A673 (cell line): ENCODE measurements at regions not wholly inside any gene's neighbourhood (a gene's known extent, or its start where the extent isn't known, plus 50 kb on each side); places are given as distances from the start of the nearest gene placed in this dataset.

Experiments used
- BruUV-seq: library from RNA; stranded (reverse); fragments of 400-500 nt; replicated peaks from 2 replicates; lab custom pipeline; 2021; lab: Mats Ljungman, UMichigan
- CTCF ChIA-PET: fragments of 300-600 bp; sonication (Branson Sonifier 250); formaldehyde crosslinking; loops from one replicate; lab custom pipeline; 2022; ENCODE audit warnings: antibody characterized with exemption; lab: Charles Lee
- POLR2A ChIA-PET: fragments of 300-600 bp; sonication (Branson Sonifier 250); formaldehyde crosslinking; loops from one replicate; lab custom pipeline; 2022; ENCODE audit warnings: antibody characterized with exemption; ENCODE audit not compliant: low non-redundant PET; lab: Charles Lee
- DNase-seq: peaks from one replicate; pipeline ENCODE4 v3.0.0-alpha.2; 2015; ENCODE audit warnings: low spot score
- H3K27ac ChIP-seq: fragments of 200-600 bp; sonication (generic); 2 replicates; pipeline ENCODE4 v1.5.1; 2016; ENCODE audit warnings: mixed run types, low read depth, mild to moderate bottlenecking, mixed read lengths, antibody characterized with exemption, low read length; ENCODE audit not compliant: poor library complexity, severe bottlenecking
- H3K27me3 ChIP-seq: fragments of 200-600 bp; sonication (generic); replicated peaks from 2 replicates; pipeline ENCODE4 v1.6.1; 2017; ENCODE audit warnings: mixed run types, low read depth, mild to moderate bottlenecking, mixed read lengths, antibody characterized with exemption, low read length; ENCODE audit not compliant: insufficient read depth, poor library complexity
- H3K36me3 ChIP-seq: fragments of 200-600 bp; sonication (generic); 2 replicates; pipeline ENCODE4 v1.6.1; 2016; ENCODE audit warnings: mixed run types, mild to moderate bottlenecking, mixed read lengths, antibody characterized with exemption, low read length; ENCODE audit not compliant: insufficient read depth, poor library complexity, severe bottlenecking
- H3K4me1 ChIP-seq: fragments of 200-600 bp; sonication (generic); 2 replicates; pipeline ENCODE4 v1.6.1; 2017; ENCODE audit warnings: mixed run types, mild to moderate bottlenecking, mixed read lengths, antibody characterized with exemption, low read length; ENCODE audit not compliant: insufficient read depth, poor library complexity, severe bottlenecking
- H3K4me3 ChIP-seq: fragments of 200-600 bp; sonication (generic); 2 replicates; pipeline ENCODE4 v1.5.1; 2016; ENCODE audit warnings: low read depth, mixed run types, mild to moderate bottlenecking, mixed read lengths, low read length; ENCODE audit not compliant: poor library complexity, severe bottlenecking
- H3K9me3 ChIP-seq: fragments of 200-600 bp; sonication (generic); 2 replicates; pipeline ENCODE4 v1.6.1; 2016; ENCODE audit warnings: mixed run types, low read depth, mild to moderate bottlenecking, mixed read lengths, antibody characterized with exemption, low read length; ENCODE audit not compliant: poor library complexity, severe bottlenecking
- EZH2 ChIP-seq: fragments of 200-600 bp; sonication (generic); IDR thresholded peaks from 2 replicates; pipeline ENCODE4 v1.6.1; 2017; ENCODE audit warnings: borderline replicate concordance, low read depth, mild to moderate bottlenecking, mixed read lengths, antibody characterized with exemption, low read length; ENCODE audit not compliant: poor library complexity, severe bottlenecking
- intact Hi-C: fragments of 100-400 bp; cut with micrococcal nuclease; formaldehyde crosslinking; loops from one replicate; pipeline ENCODE4 v1.10.0; 2022; ENCODE audit not compliant: unreplicated experiment
- TF ChIP-seq, protein P1 (sequence below): fragments of 300-800, 200-600 bp; sonication (generic); conservative IDR thresholded peaks from 2 replicates; pipeline ENCODE4 v1.5.1; 2017; ENCODE audit warnings: low read depth, mild to moderate bottlenecking, antibody characterized with exemption, low read length, moderate library complexity, mixed read lengths

- BruUV-seq, result no TSS peak
- POLR2A ChIA-PET, result no interaction called here
These were observed 2190.4 kb downstream of the MAT2B start for GRCh38 chr5:165695796-165696195.

DNA sequence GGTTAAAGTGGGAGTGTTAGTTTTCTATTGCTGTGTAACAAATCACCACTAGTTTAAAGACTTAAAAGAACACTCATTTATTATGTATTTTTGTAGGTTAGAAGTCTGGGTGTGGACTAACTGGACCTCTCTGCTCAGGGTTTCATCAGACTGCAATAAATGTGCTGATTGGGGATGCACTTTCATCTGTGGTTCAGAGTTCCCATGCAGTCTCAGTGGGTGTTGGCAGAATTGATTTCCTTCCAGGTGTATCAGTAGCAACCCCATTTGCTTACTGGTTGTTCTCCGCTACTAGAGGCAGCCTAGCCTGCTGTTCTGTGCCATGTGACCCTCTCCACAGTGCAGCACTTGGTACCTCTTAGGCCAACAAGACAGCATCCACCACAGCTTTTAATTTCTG lies 2200.5 kb downstream of the MAT2B start:
- TF ChIP-seq EZH2, result no peak
- TF ChIP-seq, protein P1, sequence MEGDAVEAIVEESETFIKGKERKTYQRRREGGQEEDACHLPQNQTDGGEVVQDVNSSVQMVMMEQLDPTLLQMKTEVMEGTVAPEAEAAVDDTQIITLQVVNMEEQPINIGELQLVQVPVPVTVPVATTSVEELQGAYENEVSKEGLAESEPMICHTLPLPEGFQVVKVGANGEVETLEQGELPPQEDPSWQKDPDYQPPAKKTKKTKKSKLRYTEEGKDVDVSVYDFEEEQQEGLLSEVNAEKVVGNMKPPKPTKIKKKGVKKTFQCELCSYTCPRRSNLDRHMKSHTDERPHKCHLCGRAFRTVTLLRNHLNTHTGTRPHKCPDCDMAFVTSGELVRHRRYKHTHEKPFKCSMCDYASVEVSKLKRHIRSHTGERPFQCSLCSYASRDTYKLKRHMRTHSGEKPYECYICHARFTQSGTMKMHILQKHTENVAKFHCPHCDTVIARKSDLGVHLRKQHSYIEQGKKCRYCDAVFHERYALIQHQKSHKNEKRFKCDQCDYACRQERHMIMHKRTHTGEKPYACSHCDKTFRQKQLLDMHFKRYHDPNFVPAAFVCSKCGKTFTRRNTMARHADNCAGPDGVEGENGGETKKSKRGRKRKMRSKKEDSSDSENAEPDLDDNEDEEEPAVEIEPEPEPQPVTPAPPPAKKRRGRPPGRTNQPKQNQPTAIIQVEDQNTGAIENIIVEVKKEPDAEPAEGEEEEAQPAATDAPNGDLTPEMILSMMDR, result no peak
- H3K9me3 ChIP-seq, result no peaks in the 10 kb centered on the region
- no TSS peak for BruUV-seq
- no peaks in the 10 kb centered on the region for H3K4me1 ChIP-seq
- intact Hi-C loops, result no loop called here
- no peak for DNase-seq
- ChIA-PET CTCF (no interaction called here), POLR2A (no interaction called here)
- H3K27me3 ChIP-seq, result peaks cover 13% of the 10 kb centered on the region
- H3K4me3 ChIP-seq, result no peak overlapping the region
- H3K36me3 ChIP-seq, result no peaks in the 10 kb centered on the region
- H3K27ac ChIP-seq, result no peak overlapping the region

More at GRCh38 chr5:165695796-165696195, 2190.4 kb downstream of the MAT2B start:
- no peaks in the 10 kb centered on the region for H3K9me3 ChIP-seq
- no peak for DNase-seq
- intact Hi-C loops, result no loop called here
- no peaks in the 10 kb centered on the region for H3K36me3 ChIP-seq
- TF ChIP-seq EZH2, result no peak
- TF ChIP-seq, protein P1, result no peak
- no peaks in the 10 kb centered on the region for H3K4me1 ChIP-seq
- H3K27ac ChIP-seq, result no peak overlapping the region
- CTCF ChIA-PET, result no interaction called here
- H3K4me3 ChIP-seq, result no peak overlapping the region
- no peaks in the 10 kb centered on the region for H3K27me3 ChIP-seq

GRCh38 chr5:165712011-165712410 lies 2206.6 kb downstream of the MAT2B start:
- intact Hi-C loops, result no loop called here
- H3K27ac ChIP-seq, result no peak overlapping the region
- TF ChIP-seq EZH2, result no peak
- TF ChIP-seq, protein P1, result no peak
- DNase-seq, result no peak
- ChIA-PET CTCF (no interaction called here), POLR2A (no interaction called here)
- no peaks in the 10 kb centered on the region for H3K9me3 ChIP-seq
- H3K36me3 ChIP-seq, result no peaks in the 10 kb centered on the region
- BruUV-seq, result no TSS peak
- no peaks in the 10 kb centered on the region for H3K4me1 ChIP-seq
- peaks cover 18% of the 10 kb centered on the region for H3K27me3 ChIP-seq
- no peak overlapping the region for H3K4me3 ChIP-seq
